Pancreas (tissue), 10 donors: ENCODE measurements at regions not wholly inside any gene's neighbourhood (a gene's known extent, or its start where the extent isn't known, plus 50 kb on each side); places are given as distances from the start of the nearest gene placed in this dataset.
"Not testable (repeated sequence)": the region's sequence is repeated elsewhere in the genome, so short reads cannot be mapped to it uniquely, and the experiment has no call there.

Experiments used
- ATAC-seq, 4 donors: fragments of 200-7000 bp; cut with Tn5 transposase; one replicate each; pipeline versions ENCODE4 v1.8.0 to v1.9.1; 2020; ENCODE audit warnings: mild to moderate bottlenecking in 4 of 4, moderate library complexity in 4 of 4
- DNase-seq, 6 donors: peaks; one replicate each; pipeline ENCODE4 v3.0.0-alpha.2; 2020
- FAIRE-seq: peaks from 2 replicates; lab custom pipeline; 2012; peaks lifted over from hg19 to GRCh38; lab: Jason Lieb, UNC
- H3K27ac ChIP-seq, 4 donors: fragments of 200-600 bp; sonication (generic); 1 replicate in 3 of 4; 2 replicates in 1 of 4; pipeline versions ENCODE4 v1.5.0 to v1.8.0; 2020
- H3K27me3 ChIP-seq, 4 donors: fragments of 200-600 bp; one replicate each; pipeline ENCODE4 v1.8.0; 2021
- H3K36me3 ChIP-seq, 3 donors: fragments of 200-600 bp; sonication (generic) in 1 of 3; one replicate each; pipeline versions ENCODE4 v1.5.0 to v1.8.0; 2020 to 2021
- H3K4me1 ChIP-seq, 3 donors: fragments of 200-600 bp; one replicate each; pipeline ENCODE4 v1.8.0; 2021
- H3K4me3 ChIP-seq, 4 donors: fragments of 200-600 bp; sonication (generic) in 2 of 4; one replicate each; pipeline versions ENCODE4 v1.5.0 to v1.8.0; 2020 to 2021
- H3K9me3 ChIP-seq, 4 donors: fragments of 200-600 bp; one replicate each; pipeline ENCODE4 v1.8.0; 2021
- CTCF ChIP-seq, 4 donors: fragments of 200-600 bp; sonication (generic) in 3 of 4; IDR thresholded peaks; one replicate each; pipeline versions ENCODE4 v1.5.0 to v1.8.0; 2021; ENCODE audit warnings: antibody characterized with exemption in 4 of 4
- WGBS, 2 donors: extraction: QIAGEN DNeasy Blood & Tissue Kit; methylation state at CpG; one replicate each; pipeline ENCODE4 v1.1.7; 2013; 5-methylcytosine and 5-hydroxymethylcytosine counted together
- intact Hi-C, 3 donors: fragments of 100-400 bp; cut with DNase I; formaldehyde crosslinking; loops; one replicate each; pipeline versions ENCODE4 v1.11.1 to v1.14.2; 2022
- donor health status: healthy with polysubstance abuse.
- donor health status: DM: no; HTN: no; CAD: no; lungs with moderate emphysema.
- donor health status: DM: no; HTN: no; CAD: no.
- donor health status: control.
- donor health status: control.
- donor health status: Bipolar disorder and iron deficiency.
- donor health status: DM: yes; HTN: yes; CAD: no.
- donor health status: DM: no; HTN: no; CAD: no.
- donor health status: DM: no; HTN: no; CAD: no.
- donor health status: DM: yes; HTN: yes; CAD: no.

- Histone ChIP-seq H3K27ac (no peak overlapping the region), H3K4me1 (no peaks in the 10 kb centered on the region), H3K36me3 (no peaks in the 10 kb centered on the region), H3K4me3 (no peak overlapping the region), H3K27me3 (peaks cover 0 to 9% (median 0%) of the 10 kb centered on the region in 4 donors), H3K9me3 (no peaks in the 10 kb centered on the region)
- no peak for TF ChIP-seq CTCF (IDR thresholded peaks at IDR 0.05)
- intact Hi-C loops: no loop called here
- ATAC-seq (no peak), DNase-seq (no peak), FAIRE-seq (no peak)
- WGBS, 2 donors: 57 to 67% methylated on average over 3 of the region's 3 CpGs
These were observed 111.2 kb upstream of the ZFP64 start for GRCh38 chr20:52302736-52303135.

GRCh38 chr20:52302051-52302450 lies 110.5 kb upstream of the ZFP64 start:
- intact Hi-C loops, H3K27me3 ChIP-seq, H3K9me3 ChIP-seq, ATAC-seq, DNase-seq, H3K4me1 ChIP-seq, H3K36me3 ChIP-seq, FAIRE-seq, H3K27ac ChIP-seq, H3K4me3 ChIP-seq: not testable (repeated sequence)
- 69 to 83% methylated on average over 6 of the region's 6 CpGs for WGBS, 2 donors

- no peak for TF ChIP-seq CTCF (IDR thresholded peaks at IDR 0.05)
- whole genome bisulfite sequencing, 2 donors: 13% methylated on average over 7 of the region's 7 CpGs
- intact Hi-C loops: no loop called here
- FAIRE-seq (no peak), ATAC-seq (no peak), DNase-seq (no peak)
- Histone ChIP-seq H3K36me3 (no peaks in the 10 kb centered on the region), H3K4me3 (no peak overlapping the region), H3K27me3 (no peaks in the 10 kb centered on the region), H3K27ac (no peak overlapping the region), H3K9me3 (no peaks in the 10 kb centered on the region), H3K4me1 (no peaks in the 10 kb centered on the region)
These were observed 104.0 kb upstream of the ZFP64 start for GRCh38 chr20:52295556-52295955.

- ATAC-seq: no peak
- H3K4me1 ChIP-seq: no peaks in the 10 kb centered on the region
- H3K9me3 ChIP-seq: no peaks in the 10 kb centered on the region
- no peak for TF ChIP-seq CTCF (IDR thresholded peaks at IDR 0.05)
- H3K27me3 ChIP-seq: no peaks in the 10 kb centered on the region
- intact Hi-C loops: no loop called here
- FAIRE-seq: no peak
- H3K4me3 ChIP-seq: no peak overlapping the region
- no peak overlapping the region for H3K27ac ChIP-seq
- 67 to 72% methylated on average over 2 of the region's 2 CpGs for WGBS, 2 donors
- no peak for DNase-seq
- H3K36me3 ChIP-seq: no peaks in the 10 kb centered on the region
These were observed 102.6 kb upstream of the ZFP64 start for GRCh38 chr20:52294106-52294628.

GRCh38 chr20:52291109-52291508 lies 99.5 kb upstream of the ZFP64 start:
- no peaks in the 10 kb centered on the region for H3K27me3 ChIP-seq
- H3K4me1 ChIP-seq: no peaks in the 10 kb centered on the region
- ATAC-seq: no peak
- 73 to 81% methylated on average over 12 of the region's 12 CpGs for WGBS, 2 donors
- no peak overlapping the region for H3K4me3 ChIP-seq
- FAIRE-seq: no peak
- DNase-seq: no peak
- no peaks in the 10 kb centered on the region for H3K9me3 ChIP-seq
- H3K27ac ChIP-seq: no peak overlapping the region
- TF ChIP-seq CTCF (IDR thresholded peaks at IDR 0.05): no peak
- intact Hi-C loops: no loop called here
- no peaks in the 10 kb centered on the region for H3K36me3 ChIP-seq
